NT2/D1 (cell line): ENCODE measurements at regions not wholly inside any gene's neighbourhood (a gene's known extent, or its start where the extent isn't known, plus 50 kb on each side); places are given as distances from the start of the nearest gene placed in this dataset.

Experiments used
- SUZ12 ChIP-seq: IDR thresholded peaks from 2 replicates; pipeline ENCODE4 v1.6.1; 2011; ENCODE audit not compliant: insufficient read length, insufficient read depth; ENCODE audit errors: extremely low read depth
- YY1 ChIP-seq: IDR thresholded peaks from 2 replicates; pipeline ENCODE4 v1.6.1; 2011; ENCODE audit not compliant: insufficient read length, insufficient read depth
- ZNF274 ChIP-seq: IDR thresholded peaks from 2 replicates; pipeline ENCODE4 v1.6.1; 2011; ENCODE audit warnings: mild to moderate bottlenecking, low read depth, low read length

GRCh38 chr11:134743820-134744195, 331.8 kb upstream of the B3GAT1 start:
- TF ChIP-seq YY1: no peak
- no peak for TF ChIP-seq SUZ12
- no peak for TF ChIP-seq ZNF274
